BE2C (cell line): ENCODE measurements at regions not wholly inside any gene's neighbourhood (a gene's known extent, or its start where the extent isn't known, plus 50 kb on each side); places are given as distances from the start of the nearest gene placed in this dataset.

Source experiments
- DNase-seq: peaks from one replicate; pipeline ENCODE4 v3.0.0-alpha.2; 2020
- H3K27me3 ChIP-seq: fragments of 250-450 bp; sonication (Bioruptor Pico); 2 replicates; pipeline ENCODE4 v1.5.1; 2020; ENCODE audit warnings: mild to moderate bottlenecking
- H3K36me3 ChIP-seq: fragments of 250-450 bp; sonication (Bioruptor Pico); 2 replicates; pipeline ENCODE4 v1.5.1; 2020; ENCODE audit warnings: mild to moderate bottlenecking
- H3K4me1 ChIP-seq: fragments of 250-450 bp; sonication (Bioruptor Pico); 2 replicates; pipeline ENCODE4 v1.5.1; 2020
- H3K4me3 ChIP-seq: 2 replicates; pipeline ENCODE4 v1.5.1; 2011; ENCODE audit warnings: low read depth, low read length
- H3K9me3 ChIP-seq: fragments of 250-450 bp; sonication (Bioruptor Pico); 2 replicates; pipeline ENCODE4 v1.5.1; 2020
- CTCF ChIP-seq: IDR thresholded peaks from 2 replicates; pipeline ENCODE4 v1.5.1; 2012; ENCODE audit warnings: mild to moderate bottlenecking, low read depth, low read length

GRCh38 chr17:77604301-77604972, 354.1 kb upstream of the TNRC6C start:
- Histone ChIP-seq H3K27me3 (no peaks in the 10 kb centered on the region), H3K36me3 (no peaks in the 10 kb centered on the region), H3K4me3 (no peak overlapping the region), H3K9me3 (no peaks in the 10 kb centered on the region), H3K4me1 (peaks cover 9% of the 10 kb centered on the region; the same call in 1 of the 2 replicates)
- TF ChIP-seq CTCF: no peak
- DNase-seq: no peak

- H3K27me3 ChIP-seq: no peaks in the 10 kb centered on the region
These were observed 353.6 kb upstream of the TNRC6C start for GRCh38 chr17:77604973-77605313.

GRCh38 chr17:77606146-77606864, 352.2 kb upstream of the TNRC6C start:
- H3K4me3 ChIP-seq: no peak overlapping the region
- no peaks in the 10 kb centered on the region for H3K36me3 ChIP-seq
- no peaks in the 10 kb centered on the region for H3K27me3 ChIP-seq
- no peak for DNase-seq
- H3K4me1 ChIP-seq: peaks cover 9% of the 10 kb centered on the region; the same call in 1 of the 2 replicates
- no peak for TF ChIP-seq CTCF
- no peaks in the 10 kb centered on the region for H3K9me3 ChIP-seq

More at GRCh38 chr17:77604973-77605313, 353.6 kb upstream of the TNRC6C start:
- TF ChIP-seq CTCF: no peak
- Histone ChIP-seq H3K4me1 (peaks cover 9% of the 10 kb centered on the region; the same call in 1 of the 2 replicates), H3K4me3 (no peak overlapping the region), H3K36me3 (no peaks in the 10 kb centered on the region), H3K9me3 (no peaks in the 10 kb centered on the region)
- DNase-seq: no peak

GRCh38 chr17:77606865-77607210, 351.7 kb upstream of the TNRC6C start:
- no peaks in the 10 kb centered on the region for H3K27me3 ChIP-seq

GRCh38 chr17:77607606-77608005, 350.9 kb upstream of the TNRC6C start:
- DNase-seq: no peak
- Histone ChIP-seq H3K9me3 (no peaks in the 10 kb centered on the region), H3K36me3 (no peaks in the 10 kb centered on the region), H3K4me1 (peaks cover 9% of the 10 kb centered on the region; the same call in 1 of the 2 replicates), H3K4me3 (no peak overlapping the region), H3K27me3 (no peaks in the 10 kb centered on the region)
- TF ChIP-seq CTCF: no peak

More at GRCh38 chr17:77606865-77607210, 351.7 kb upstream of the TNRC6C start:
- Histone ChIP-seq H3K9me3 (no peaks in the 10 kb centered on the region), H3K4me3 (no peak overlapping the region), H3K36me3 (no peaks in the 10 kb centered on the region), H3K4me1 (peaks cover 9% of the 10 kb centered on the region; the same call in 1 of the 2 replicates)
- no peak for DNase-seq
- TF ChIP-seq CTCF: no peak

- Histone ChIP-seq H3K36me3 (no peaks in the 10 kb centered on the region), H3K9me3 (no peaks in the 10 kb centered on the region), H3K4me1 (peaks cover 9% of the 10 kb centered on the region; the same call in 1 of the 2 replicates), H3K4me3 (no peak overlapping the region), H3K27me3 (no peaks in the 10 kb centered on the region)
- no peak for DNase-seq
- TF ChIP-seq CTCF: no peak
These were observed 350.1 kb upstream of the TNRC6C start for GRCh38 chr17:77608431-77608830.
